Hematopoietic multipotent progenitor cell treated with erythropoietin and hydrocortisone succinate and interleukin-3 and kit ligand, for 17 days (in vitro differentiated cells): ENCODE measurements at regions not wholly inside any gene's neighbourhood (a gene's known extent, or its start where the extent isn't known, plus 50 kb on each side); places are given as distances from the start of the nearest gene placed in this dataset.
"Not testable (repeated sequence)": the region's sequence is repeated elsewhere in the genome, so short reads cannot be mapped to it uniquely, and the experiment has no call there.

Experiments
- DNase-seq: peaks from one replicate; pipeline ENCODE4 v3.0.0-alpha.2; 2015; ENCODE audit warnings: low spot score

GRCh38 chr9:94191706-94192105 is 67.4 kb upstream of the ZNF169 start:
- DNase-seq, result not testable (repeated sequence)

- no peak for DNase-seq
These were observed 60.7 kb upstream of the ZNF169 start for GRCh38 chr9:94198414-94198813.

GRCh38 chr9:94199776-94200175 is 59.3 kb upstream of the ZNF169 start:
- DNase-seq, result no peak

- DNase-seq, result no peak
These were observed 54.9 kb upstream of the ZNF169 start for GRCh38 chr9:94204174-94204573.

- DNase-seq, result no peak
These were observed 51.3 kb upstream of the ZNF169 start for GRCh38 chr9:94207781-94208180.
